PFSK-1 (cell line): ENCODE measurements at regions not wholly inside any gene's neighbourhood (a gene's known extent, or its start where the extent isn't known, plus 50 kb on each side); places are given as distances from the start of the nearest gene placed in this dataset.

Source experiments
- POLR2AphosphoS5 ChIP-seq: IDR thresholded peaks from 2 replicates; pipeline ENCODE4 v1.6.1; 2012; ENCODE audit warnings: low read depth, mild to moderate bottlenecking, control low read depth, low read length, moderate library complexity
- SIN3A ChIP-seq: IDR thresholded peaks from 2 replicates; pipeline ENCODE4 v1.6.1; 2012; ENCODE audit warnings: mild to moderate bottlenecking, low read length, moderate library complexity, borderline replicate concordance; ENCODE audit not compliant: insufficient read depth

DNA sequence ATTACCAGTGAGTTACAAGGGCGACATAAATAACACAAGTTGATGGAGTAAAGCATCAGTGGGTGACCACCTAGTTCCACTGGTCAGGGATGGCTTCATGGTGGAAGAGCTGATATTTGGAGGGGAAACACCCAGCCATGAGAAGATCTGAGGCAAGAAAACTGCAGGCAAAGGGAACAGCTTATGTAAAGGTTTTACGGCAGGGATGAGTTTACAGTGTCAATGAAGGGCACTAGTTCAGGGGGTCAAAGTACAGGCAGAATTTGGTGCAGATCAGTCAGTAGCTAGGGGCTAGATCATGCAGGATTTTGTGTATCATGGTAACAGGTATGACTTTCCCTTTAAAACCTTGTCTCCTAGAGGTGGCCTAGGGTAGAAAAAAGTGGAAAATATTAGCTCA is 339.6 kb downstream of the PMP22 start:
- TF ChIP-seq POLR2AphosphoS5, result no peak
- TF ChIP-seq SIN3A, result no peak
